Uterus (tissue), 3 donors: ENCODE measurements at regions not wholly inside any gene's neighbourhood (a gene's known extent, or its start where the extent isn't known, plus 50 kb on each side); places are given as distances from the start of the nearest gene placed in this dataset.

ENCODE experiments used
- DNase-seq, 2 donors: peaks; one replicate each; pipeline ENCODE4 v3.0.0-alpha.2; 2019 to 2020
- H3K27ac ChIP-seq, 2 donors: fragments of 200-600 bp; sonication (generic); 1 replicate in 1 of 2; 2 replicates in 1 of 2; pipeline ENCODE4 v1.5.1; 2016 to 2018
- H3K27me3 ChIP-seq, 2 donors: fragments of 200-600 bp; sonication (generic); one replicate each; pipeline ENCODE4 v1.5.1; 2018 to 2019; ENCODE audit warnings: control low read depth in 1 of 2
- H3K36me3 ChIP-seq, 2 donors: fragments of 200-600 bp; sonication (generic); one replicate each; pipeline ENCODE4 v1.5.1; 2019; ENCODE audit warnings: control low read depth in 1 of 2
- H3K4me1 ChIP-seq, 2 donors: fragments of 200-600 bp; sonication (generic); one replicate each; pipeline ENCODE4 v1.5.1; 2018 to 2019; ENCODE audit warnings: control low read depth in 1 of 2
- H3K4me3 ChIP-seq, 2 donors: fragments of 200-600 bp; sonication (generic); 1 replicate in 1 of 2; 2 replicates in 1 of 2; pipeline ENCODE4 v1.5.1; 2018 to 2019; ENCODE audit warnings: mild to moderate bottlenecking in 1 of 2
- H3K9me3 ChIP-seq, 2 donors: fragments of 200-600 bp; sonication (generic); one replicate each; pipeline ENCODE4 v1.5.1; 2019; ENCODE audit warnings: control low read depth in 1 of 2
- CTCF ChIP-seq, 4 experiments: fragments of 200-600 bp in 2 of 4; fragments of 450-650 bp in 2 of 4; sonication (generic) in 2 of 4; IDR thresholded peaks; one replicate each; pipeline ENCODE4 v1.5.1; 2016 to 2019; ENCODE audit warnings: antibody characterized with exemption in 4 of 4, mild to moderate bottlenecking in 2 of 4, moderate library complexity in 1 of 4
- POLR2A ChIP-seq, 2 donors: fragments of 450-650 bp; IDR thresholded peaks; one replicate each; pipeline ENCODE4 v1.6.1; 2016; ENCODE audit warnings: antibody characterized with exemption in 2 of 2, mild to moderate bottlenecking in 1 of 2, moderate library complexity in 1 of 2
- intact Hi-C: fragments of 100-400 bp; cut with DNase I; formaldehyde crosslinking; loops from one replicate; pipeline ENCODE4 v1.15.1; 2023; ENCODE audit warnings: low total_unique reads
- donor health status: DM: yes; HTN: yes; CAD: no.

- H3K4me1 ChIP-seq, result no peaks in the 10 kb centered on the region
- H3K4me3 ChIP-seq, result no peak overlapping the region
- H3K9me3 ChIP-seq, result no peaks in the 10 kb centered on the region
- H3K27ac ChIP-seq, result no peak overlapping the region
- no peak for TF ChIP-seq POLR2A (IDR thresholded peaks at IDR 0.05)
- TF ChIP-seq CTCF (IDR thresholded peaks at IDR 0.05), result no peak
- intact Hi-C loops, result no loop called here
- peak in 1 of 2 donors; percentile 19 for DNase-seq
- no peaks in the 10 kb centered on the region for H3K36me3 ChIP-seq
- no peaks in the 10 kb centered on the region for H3K27me3 ChIP-seq
These were observed 57.4 kb downstream of the ZNF648 start for GRCh38 chr1:182003953-182004586.

- TF ChIP-seq POLR2A (IDR thresholded peaks at IDR 0.05) (no peak), CTCF (IDR thresholded peaks at IDR 0.05) (no peak)
- intact Hi-C loops, result no loop called here
- Histone ChIP-seq H3K4me1 (no peaks in the 10 kb centered on the region), H3K27me3 (no peaks in the 10 kb centered on the region), H3K36me3 (no peaks in the 10 kb centered on the region), H3K9me3 (no peaks in the 10 kb centered on the region), H3K27ac (no peak overlapping the region), H3K4me3 (no peak overlapping the region)
- DNase-seq, result no peak
These were observed 58.3 kb downstream of the ZNF648 start for GRCh38 chr1:182003025-182003725.

- no peak for DNase-seq
- no peaks in the 10 kb centered on the region for H3K9me3 ChIP-seq
- TF ChIP-seq POLR2A (IDR thresholded peaks at IDR 0.05) (no peak), CTCF (IDR thresholded peaks at IDR 0.05) (no peak)
These were observed 58.9 kb downstream of the ZNF648 start for GRCh38 chr1:182002570-182002969.

GRCh38 chr1:181998858-181999257 lies 62.7 kb downstream of the ZNF648 start:
- no peaks in the 10 kb centered on the region for H3K4me1 ChIP-seq
- no peak for TF ChIP-seq POLR2A (IDR thresholded peaks at IDR 0.05)

More at GRCh38 chr1:182002570-182002969, 58.9 kb downstream of the ZNF648 start:
- Histone ChIP-seq H3K36me3 (no peaks in the 10 kb centered on the region), H3K4me1 (no peaks in the 10 kb centered on the region), H3K27me3 (no peaks in the 10 kb centered on the region), H3K27ac (no peak overlapping the region), H3K4me3 (no peak overlapping the region)
- intact Hi-C loops, result no loop called here

GRCh38 chr1:181992072-181992471 lies 69.4 kb downstream of the ZNF648 start:
- no peak for DNase-seq
- intact Hi-C loops, result no loop called here
- Histone ChIP-seq H3K27ac (no peak overlapping the region), H3K9me3 (no peaks in the 10 kb centered on the region), H3K4me1 (no peaks in the 10 kb centered on the region), H3K36me3 (no peaks in the 10 kb centered on the region), H3K4me3 (no peak overlapping the region), H3K27me3 (no peaks in the 10 kb centered on the region)
- TF ChIP-seq POLR2A (IDR thresholded peaks at IDR 0.05), result no peak
- no peak for TF ChIP-seq CTCF (IDR thresholded peaks at IDR 0.05)

More at GRCh38 chr1:181998858-181999257, 62.7 kb downstream of the ZNF648 start:
- intact Hi-C loops, result no loop called here
- DNase-seq, result no peak
- no peak overlapping the region for H3K4me3 ChIP-seq
- no peak overlapping the region for H3K27ac ChIP-seq
- H3K36me3 ChIP-seq, result no peaks in the 10 kb centered on the region
- H3K9me3 ChIP-seq, result no peaks in the 10 kb centered on the region
- H3K27me3 ChIP-seq, result no peaks in the 10 kb centered on the region
